IPS-15b (cell line): ENCODE measurements at regions not wholly inside any gene's neighbourhood (a gene's known extent, or its start where the extent isn't known, plus 50 kb on each side); places are given as distances from the start of the nearest gene placed in this dataset.

Experiments used
- H3K27me3 ChIP-seq: one replicate; pipeline ENCODE4 v1.6.1; 2013; ENCODE audit warnings: low read length; ENCODE audit not compliant: control insufficient read depth, insufficient read depth
- H3K36me3 ChIP-seq: one replicate; pipeline ENCODE4 v1.6.1; 2013; ENCODE audit warnings: low read length; ENCODE audit not compliant: control insufficient read depth, insufficient read depth
- H3K4me1 ChIP-seq: one replicate; pipeline ENCODE4 v1.6.1; 2013; ENCODE audit warnings: mild to moderate bottlenecking, low read length; ENCODE audit not compliant: control insufficient read depth, insufficient read depth
- H3K4me3 ChIP-seq: one replicate; pipeline ENCODE4 v1.5.1; 2013; ENCODE audit warnings: low read depth, low read length
- H3K9ac ChIP-seq: one replicate; pipeline ENCODE4 v1.6.1; 2013; ENCODE audit warnings: low read depth, mild to moderate bottlenecking, low read length
- H3K9me3 ChIP-seq: one replicate; pipeline ENCODE4 v1.6.1; 2013; ENCODE audit warnings: mild to moderate bottlenecking, low read length; ENCODE audit not compliant: control insufficient read depth, insufficient read depth

GRCh38 chr1:5477716-5478115 is 514.5 kb downstream of the NPHP4 start:
- Histone ChIP-seq H3K9me3 (no peaks in the 10 kb centered on the region), H3K36me3 (no peaks in the 10 kb centered on the region), H3K4me3 (no peak overlapping the region), H3K27me3 (peaks cover 2% of the 10 kb centered on the region), H3K4me1 (no peaks in the 10 kb centered on the region), H3K9ac (no peak overlapping the region)

GRCh38 chr1:5475572-5475971 is 516.7 kb downstream of the NPHP4 start:
- Histone ChIP-seq H3K36me3 (no peaks in the 10 kb centered on the region), H3K4me1 (no peaks in the 10 kb centered on the region), H3K9me3 (no peaks in the 10 kb centered on the region), H3K4me3 (no peak overlapping the region), H3K27me3 (no peaks in the 10 kb centered on the region), H3K9ac (no peak overlapping the region)

- Histone ChIP-seq H3K27me3 (no peaks in the 10 kb centered on the region), H3K4me3 (no peak overlapping the region), H3K9ac (no peak overlapping the region), H3K36me3 (no peaks in the 10 kb centered on the region), H3K4me1 (no peaks in the 10 kb centered on the region), H3K9me3 (no peaks in the 10 kb centered on the region)
Observed at GRCh38 chr1:5473268-5473667, 519.0 kb downstream of the NPHP4 start.

- H3K9ac ChIP-seq, result no peak overlapping the region
- H3K36me3 ChIP-seq, result no peaks in the 10 kb centered on the region
- no peak overlapping the region for H3K4me3 ChIP-seq
- no peaks in the 10 kb centered on the region for H3K27me3 ChIP-seq
- no peaks in the 10 kb centered on the region for H3K9me3 ChIP-seq
- H3K4me1 ChIP-seq, result no peaks in the 10 kb centered on the region
Observed at GRCh38 chr1:5466487-5466886, 525.7 kb downstream of the NPHP4 start.

GRCh38 chr1:5465281-5465711 is 526.9 kb downstream of the NPHP4 start:
- no peaks in the 10 kb centered on the region for H3K9me3 ChIP-seq
- no peak overlapping the region for H3K9ac ChIP-seq
- no peak overlapping the region for H3K4me3 ChIP-seq
- H3K36me3 ChIP-seq, result no peaks in the 10 kb centered on the region
- no peaks in the 10 kb centered on the region for H3K27me3 ChIP-seq
- no peaks in the 10 kb centered on the region for H3K4me1 ChIP-seq

- Histone ChIP-seq H3K9ac (no peak overlapping the region), H3K4me3 (no peak overlapping the region)
Observed at GRCh38 chr1:5464366-5464765, 527.9 kb downstream of the NPHP4 start.

GRCh38 chr1:5460974-5461373 is 531.3 kb downstream of the NPHP4 start:
- Histone ChIP-seq H3K4me3 (no peak overlapping the region), H3K9me3 (no peaks in the 10 kb centered on the region), H3K4me1 (peaks cover 2% of the 10 kb centered on the region), H3K36me3 (no peaks in the 10 kb centered on the region), H3K9ac (no peak overlapping the region), H3K27me3 (no peaks in the 10 kb centered on the region)

More at GRCh38 chr1:5464366-5464765, 527.9 kb downstream of the NPHP4 start:
- no peaks in the 10 kb centered on the region for H3K9me3 ChIP-seq
- no peaks in the 10 kb centered on the region for H3K36me3 ChIP-seq
- H3K4me1 ChIP-seq, result no peaks in the 10 kb centered on the region
- no peaks in the 10 kb centered on the region for H3K27me3 ChIP-seq

GRCh38 chr1:5459839-5460610 is 532.2 kb downstream of the NPHP4 start:
- Histone ChIP-seq H3K4me3 (no peak overlapping the region), H3K36me3 (no peaks in the 10 kb centered on the region), H3K9ac (no peak overlapping the region), H3K9me3 (no peaks in the 10 kb centered on the region), H3K4me1 (peaks cover 3% of the 10 kb centered on the region), H3K27me3 (no peaks in the 10 kb centered on the region)

GRCh38 chr1:5458248-5458647 is 534.0 kb downstream of the NPHP4 start:
- H3K4me3 ChIP-seq, result no peak overlapping the region
- no peaks in the 10 kb centered on the region for H3K9me3 ChIP-seq
- no peaks in the 10 kb centered on the region for H3K36me3 ChIP-seq
- H3K9ac ChIP-seq, result no peak overlapping the region
- H3K27me3 ChIP-seq, result no peaks in the 10 kb centered on the region
- H3K4me1 ChIP-seq, result peaks cover 4% of the 10 kb centered on the region

GRCh38 chr1:5456090-5456811 is 536.0 kb downstream of the NPHP4 start:
- Histone ChIP-seq H3K4me1 (peaks cover 4% of the 10 kb centered on the region), H3K4me3 (no peak overlapping the region), H3K36me3 (no peaks in the 10 kb centered on the region), H3K9ac (no peak overlapping the region), H3K27me3 (no peaks in the 10 kb centered on the region), H3K9me3 (no peaks in the 10 kb centered on the region)

- H3K4me3 ChIP-seq, result no peak overlapping the region
- H3K27me3 ChIP-seq, result no peaks in the 10 kb centered on the region
- H3K4me1 ChIP-seq, result peaks cover 4% of the 10 kb centered on the region
- H3K9ac ChIP-seq, result no peak overlapping the region
- no peaks in the 10 kb centered on the region for H3K9me3 ChIP-seq
- H3K36me3 ChIP-seq, result no peaks in the 10 kb centered on the region
Observed at GRCh38 chr1:5455651-5456050, 536.6 kb downstream of the NPHP4 start.

- Histone ChIP-seq H3K9me3 (no peaks in the 10 kb centered on the region), H3K9ac (no peak overlapping the region), H3K27me3 (no peaks in the 10 kb centered on the region), H3K36me3 (no peaks in the 10 kb centered on the region), H3K4me3 (no peak overlapping the region), H3K4me1 (peaks cover 4% of the 10 kb centered on the region)
Observed at GRCh38 chr1:5455056-5455455, 537.2 kb downstream of the NPHP4 start.
